WTC11 (cell line): ENCODE measurements at regions not wholly inside any gene's neighbourhood (a gene's known extent, or its start where the extent isn't known, plus 50 kb on each side); places are given as distances from the start of the nearest gene placed in this dataset.

Experiments used
- ATAC-seq: fragments of 200-7000 bp; cut with Tn5 transposase; 2 replicates; pipeline ENCODE4 v1.10.0; 2021; ENCODE audit warnings: mild to moderate bottlenecking, moderate library complexity
- CTCF ChIA-PET: fragments of 300-600 bp; sonication (Branson Sonifier 250); formaldehyde crosslinking; loops from one replicate; lab custom pipeline; 2021; ENCODE audit warnings: antibody characterized with exemption; lab: Charles Lee
- POLR2A ChIA-PET: fragments of 350-600 bp; sonication (Branson Sonifier 250); formaldehyde crosslinking; loops from one replicate; lab custom pipeline; 2021; ENCODE audit warnings: antibody characterized with exemption; lab: Charles Lee
- DNase-seq: peaks from one replicate; pipeline ENCODE4 v3.0.0; 2021; ENCODE audit warnings: low spot score
- H3K27ac Mint-ChIP-seq: 2 replicates; pipeline ENCODE4 v1.8.0; 2021; ENCODE audit warnings: mixed read lengths
- H3K27me3 Mint-ChIP-seq: 2 replicates; pipeline ENCODE4 v1.8.0; 2021; ENCODE audit warnings: low read depth, mild to moderate bottlenecking, moderate library complexity, mixed read lengths
- H3K36me3 Mint-ChIP-seq: 2 replicates; pipeline ENCODE4 v1.8.0; 2021; ENCODE audit warnings: mixed read lengths
- H3K4me1 Mint-ChIP-seq: 2 replicates; pipeline ENCODE4 v1.8.0; 2022; ENCODE audit warnings: mixed read lengths
- H3K4me3 Mint-ChIP-seq: 2 replicates; pipeline ENCODE4 v1.8.0; 2021; ENCODE audit warnings: mild to moderate bottlenecking, moderate library complexity, mixed read lengths
- H3K9me3 Mint-ChIP-seq: 2 replicates; pipeline ENCODE4 v1.8.0; 2021; ENCODE audit warnings: mixed read lengths
- AFF4 ChIP-seq: sonication (generic); formaldehyde crosslinking; IDR thresholded peaks from 2 replicates; pipeline ENCODE4 v1.8.1; 2023; ENCODE audit warnings: mild to moderate bottlenecking, missing genetic modification reagents, borderline replicate concordance
- CBFB ChIP-seq: sonication (generic); formaldehyde crosslinking; IDR thresholded peaks from 2 replicates; pipeline ENCODE4 v1.8.1; 2022; ENCODE audit warnings: mild to moderate bottlenecking, low read depth, missing genetic modification reagents
- FOXP1 ChIP-seq: sonication (generic); formaldehyde crosslinking; IDR thresholded peaks from 2 replicates; pipeline ENCODE4 v1.8.0; 2022; ENCODE audit warnings: missing genetic modification reagents, mild to moderate bottlenecking, moderate library complexity, borderline replicate concordance
- NFATC4 ChIP-seq: fragments of 250-450 bp; sonication (Bioruptor Pico); IDR thresholded peaks from 2 replicates; pipeline ENCODE4 v1.9.0; 2021; ENCODE audit warnings: mild to moderate bottlenecking
- NFE2L1 ChIP-seq: sonication (generic); formaldehyde crosslinking; IDR thresholded peaks from 2 replicates; pipeline ENCODE4 v1.8.1; 2023; ENCODE audit warnings: missing genetic modification reagents
- NFYB ChIP-seq: sonication (generic); formaldehyde crosslinking; conservative IDR thresholded peaks from 2 replicates; pipeline ENCODE4 v1.8.0; 2022; ENCODE audit warnings: low read depth, missing genetic modification reagents
- TEAD4 ChIP-seq: sonication (generic); formaldehyde crosslinking; IDR thresholded peaks from 2 replicates; pipeline ENCODE4 v1.8.0; 2022; ENCODE audit warnings: mild to moderate bottlenecking, missing genetic modification reagents
- ZNF317 ChIP-seq: sonication (generic); formaldehyde crosslinking; IDR thresholded peaks from 2 replicates; pipeline ENCODE4 v1.8.1; 2023; ENCODE audit warnings: low read depth, mild to moderate bottlenecking, moderate library complexity, missing genetic modification reagents, borderline replicate concordance
- ZNF423 ChIP-seq: fragments of 250-450 bp; sonication (Bioruptor Pico); IDR thresholded peaks from 2 replicates; pipeline ENCODE4 v2.1.2; 2022; ENCODE audit warnings: mild to moderate bottlenecking, moderate library complexity
- ZNF425 ChIP-seq: fragments of 250-450 bp; sonication (Bioruptor Pico); conservative IDR thresholded peaks from 2 replicates; pipeline ENCODE4 v1.9.0; 2021; ENCODE audit warnings: mild to moderate bottlenecking
- ZNF671 ChIP-seq: fragments of 250-450 bp; sonication (Bioruptor Pico); IDR thresholded peaks from 2 replicates; pipeline ENCODE4 v1.8.0; 2021; ENCODE audit warnings: mild to moderate bottlenecking
- TF ChIP-seq, protein P1 (sequence below): sonication (generic); formaldehyde crosslinking; IDR thresholded peaks from 2 replicates; pipeline ENCODE4 v1.8.0; 2022; ENCODE audit warnings: mild to moderate bottlenecking, missing genetic modification reagents
- TF ChIP-seq, protein P2 (sequence below): fragments of 250-450 bp; sonication (Bioruptor Pico); IDR thresholded peaks from 2 replicates; pipeline ENCODE4 v1.9.0; 2021; ENCODE audit warnings: mild to moderate bottlenecking
- TF ChIP-seq, protein P3 (sequence below): sonication (generic); formaldehyde crosslinking; IDR thresholded peaks from 2 replicates; pipeline ENCODE4 v1.8.1; 2023; ENCODE audit warnings: mild to moderate bottlenecking, missing genetic modification reagents
- TF ChIP-seq, protein P4 (sequence below): fragments of 200-600 bp; IDR thresholded peaks from 2 replicates; pipeline ENCODE4 v1.8.0; 2022; ENCODE audit warnings: antibody characterized with exemption
- TF ChIP-seq, protein P5 (sequence below): fragments of 250-450 bp; sonication (Bioruptor Pico); IDR thresholded peaks from 2 replicates; pipeline ENCODE4 v2.1.2; 2022; ENCODE audit warnings: mild to moderate bottlenecking, moderate library complexity
- TF ChIP-seq, protein P6 (sequence below): sonication (generic); formaldehyde crosslinking; IDR thresholded peaks from 2 replicates; pipeline ENCODE4 v1.8.0; 2022; ENCODE audit warnings: mild to moderate bottlenecking, missing genetic modification reagents

GRCh38 chr2:150159300-150159699 lies 328.2 kb downstream of the RND3 start (continued):
- TF ChIP-seq ZNF423 (no peak), ZNF425 (CRISPR knock-in tag) (no peak), NFYB (CRISPR knock-in tag) (no peak), ZNF671 (CRISPR knock-in tag) (no peak)
- TF ChIP-seq, protein P1, sequence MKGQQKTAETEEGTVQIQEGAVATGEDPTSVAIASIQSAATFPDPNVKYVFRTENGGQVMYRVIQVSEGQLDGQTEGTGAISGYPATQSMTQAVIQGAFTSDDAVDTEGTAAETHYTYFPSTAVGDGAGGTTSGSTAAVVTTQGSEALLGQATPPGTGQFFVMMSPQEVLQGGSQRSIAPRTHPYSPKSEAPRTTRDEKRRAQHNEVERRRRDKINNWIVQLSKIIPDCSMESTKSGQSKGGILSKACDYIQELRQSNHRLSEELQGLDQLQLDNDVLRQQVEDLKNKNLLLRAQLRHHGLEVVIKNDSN (CRISPR knock-in tag): no peak
- TF ChIP-seq, protein P2, sequence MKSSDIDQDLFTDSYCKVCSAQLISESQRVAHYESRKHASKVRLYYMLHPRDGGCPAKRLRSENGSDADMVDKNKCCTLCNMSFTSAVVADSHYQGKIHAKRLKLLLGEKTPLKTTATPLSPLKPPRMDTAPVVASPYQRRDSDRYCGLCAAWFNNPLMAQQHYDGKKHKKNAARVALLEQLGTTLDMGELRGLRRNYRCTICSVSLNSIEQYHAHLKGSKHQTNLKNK (CRISPR knock-in tag): no peak

DNA sequence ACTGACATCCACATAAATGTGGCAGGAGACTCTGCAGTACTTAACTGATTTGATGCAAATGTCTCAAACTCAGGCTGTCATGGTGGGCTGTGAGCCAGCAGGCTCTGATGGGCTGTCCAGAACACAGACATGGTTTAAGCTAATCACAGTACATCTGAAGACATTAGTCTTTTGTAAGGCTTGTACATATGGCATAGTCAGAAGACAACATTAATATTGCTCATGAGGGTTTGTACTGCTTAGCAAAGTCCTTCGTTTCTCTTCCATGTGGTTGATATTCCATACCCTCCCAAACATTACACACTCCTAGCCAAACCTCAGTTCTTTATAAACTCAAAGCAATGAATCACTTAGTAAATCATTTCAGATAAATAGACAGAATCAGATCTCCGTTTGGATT lies 330.6 kb downstream of the RND3 start:
- peaks cover 4% of the 10 kb centered on the region for H3K9me3 Mint-ChIP-seq
- no peak for ATAC-seq
- ChIA-PET POLR2A (no interaction called here), CTCF (interaction anchor here (0.6 kb wide), 1 partner anchor 45 kb away, joined by 5 read pairs; no protein-coding TSS in a partner anchor)
- no peaks in the 10 kb centered on the region for H3K27me3 Mint-ChIP-seq
- TF ChIP-seq TEAD4 (CRISPR knock-in tag) (no peak), CBFB (no peak), NFATC4 (no peak), FOXP1 (CRISPR knock-in tag) (no peak), NFE2L1 (CRISPR knock-in tag) (no peak), AFF4 (CRISPR knock-in tag) (no peak), ZNF317 (CRISPR knock-in tag) (no peak)
- TF ChIP-seq, protein P3, sequence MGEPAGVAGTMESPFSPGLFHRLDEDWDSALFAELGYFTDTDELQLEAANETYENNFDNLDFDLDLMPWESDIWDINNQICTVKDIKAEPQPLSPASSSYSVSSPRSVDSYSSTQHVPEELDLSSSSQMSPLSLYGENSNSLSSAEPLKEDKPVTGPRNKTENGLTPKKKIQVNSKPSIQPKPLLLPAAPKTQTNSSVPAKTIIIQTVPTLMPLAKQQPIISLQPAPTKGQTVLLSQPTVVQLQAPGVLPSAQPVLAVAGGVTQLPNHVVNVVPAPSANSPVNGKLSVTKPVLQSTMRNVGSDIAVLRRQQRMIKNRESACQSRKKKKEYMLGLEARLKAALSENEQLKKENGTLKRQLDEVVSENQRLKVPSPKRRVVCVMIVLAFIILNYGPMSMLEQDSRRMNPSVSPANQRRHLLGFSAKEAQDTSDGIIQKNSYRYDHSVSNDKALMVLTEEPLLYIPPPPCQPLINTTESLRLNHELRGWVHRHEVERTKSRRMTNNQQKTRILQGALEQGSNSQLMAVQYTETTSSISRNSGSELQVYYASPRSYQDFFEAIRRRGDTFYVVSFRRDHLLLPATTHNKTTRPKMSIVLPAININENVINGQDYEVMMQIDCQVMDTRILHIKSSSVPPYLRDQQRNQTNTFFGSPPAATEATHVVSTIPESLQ: no peak
- H3K4me1 Mint-ChIP-seq: 0 out of 2 replicates have a peak, but pooled peaks cover 2% of the 10 kb centered on the region
- H3K27ac Mint-ChIP-seq: no peak overlapping the region
- DNase-seq: no peak
- no peak overlapping the region for H3K4me3 Mint-ChIP-seq
- H3K36me3 Mint-ChIP-seq: 0 out of 2 replicates have a peak, but pooled peaks cover 3% of the 10 kb centered on the region

DNA sequence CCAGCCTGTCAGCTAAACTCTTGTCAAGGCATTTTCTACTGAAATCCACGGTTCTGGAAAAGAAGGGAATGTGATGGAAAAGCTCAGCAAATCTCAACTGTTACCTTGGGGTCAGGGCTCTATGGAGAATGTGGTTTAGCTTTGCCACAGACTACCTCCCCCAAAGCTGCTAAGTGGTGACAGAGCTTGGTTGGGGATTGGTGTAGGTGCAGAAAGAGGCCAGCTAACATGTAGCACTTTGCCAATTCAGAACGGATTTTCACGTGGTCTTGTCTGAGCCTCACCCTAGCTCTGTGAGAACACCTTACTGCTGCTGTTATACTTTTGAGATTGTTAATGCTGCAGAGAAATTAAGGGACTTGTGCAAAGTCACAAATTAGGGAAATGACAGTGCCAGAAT lies 331.1 kb downstream of the RND3 start:
- H3K4me3 Mint-ChIP-seq: no peak overlapping the region
- H3K4me1 Mint-ChIP-seq: 0 out of 2 replicates have a peak, but pooled peaks cover 2% of the 10 kb centered on the region
- H3K36me3 Mint-ChIP-seq: 0 out of 2 replicates have a peak, but pooled peaks cover 3% of the 10 kb centered on the region
- peaks cover 4% of the 10 kb centered on the region for H3K9me3 Mint-ChIP-seq
- ATAC-seq (no peak), DNase-seq (no peak)
- ChIA-PET POLR2A (no interaction called here), CTCF (no interaction called here)
- H3K27me3 Mint-ChIP-seq: no peaks in the 10 kb centered on the region
- no peak overlapping the region for H3K27ac Mint-ChIP-seq
- TF ChIP-seq, protein P4, sequence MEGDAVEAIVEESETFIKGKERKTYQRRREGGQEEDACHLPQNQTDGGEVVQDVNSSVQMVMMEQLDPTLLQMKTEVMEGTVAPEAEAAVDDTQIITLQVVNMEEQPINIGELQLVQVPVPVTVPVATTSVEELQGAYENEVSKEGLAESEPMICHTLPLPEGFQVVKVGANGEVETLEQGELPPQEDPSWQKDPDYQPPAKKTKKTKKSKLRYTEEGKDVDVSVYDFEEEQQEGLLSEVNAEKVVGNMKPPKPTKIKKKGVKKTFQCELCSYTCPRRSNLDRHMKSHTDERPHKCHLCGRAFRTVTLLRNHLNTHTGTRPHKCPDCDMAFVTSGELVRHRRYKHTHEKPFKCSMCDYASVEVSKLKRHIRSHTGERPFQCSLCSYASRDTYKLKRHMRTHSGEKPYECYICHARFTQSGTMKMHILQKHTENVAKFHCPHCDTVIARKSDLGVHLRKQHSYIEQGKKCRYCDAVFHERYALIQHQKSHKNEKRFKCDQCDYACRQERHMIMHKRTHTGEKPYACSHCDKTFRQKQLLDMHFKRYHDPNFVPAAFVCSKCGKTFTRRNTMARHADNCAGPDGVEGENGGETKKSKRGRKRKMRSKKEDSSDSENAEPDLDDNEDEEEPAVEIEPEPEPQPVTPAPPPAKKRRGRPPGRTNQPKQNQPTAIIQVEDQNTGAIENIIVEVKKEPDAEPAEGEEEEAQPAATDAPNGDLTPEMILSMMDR: no peak
- TF ChIP-seq, protein P5, sequence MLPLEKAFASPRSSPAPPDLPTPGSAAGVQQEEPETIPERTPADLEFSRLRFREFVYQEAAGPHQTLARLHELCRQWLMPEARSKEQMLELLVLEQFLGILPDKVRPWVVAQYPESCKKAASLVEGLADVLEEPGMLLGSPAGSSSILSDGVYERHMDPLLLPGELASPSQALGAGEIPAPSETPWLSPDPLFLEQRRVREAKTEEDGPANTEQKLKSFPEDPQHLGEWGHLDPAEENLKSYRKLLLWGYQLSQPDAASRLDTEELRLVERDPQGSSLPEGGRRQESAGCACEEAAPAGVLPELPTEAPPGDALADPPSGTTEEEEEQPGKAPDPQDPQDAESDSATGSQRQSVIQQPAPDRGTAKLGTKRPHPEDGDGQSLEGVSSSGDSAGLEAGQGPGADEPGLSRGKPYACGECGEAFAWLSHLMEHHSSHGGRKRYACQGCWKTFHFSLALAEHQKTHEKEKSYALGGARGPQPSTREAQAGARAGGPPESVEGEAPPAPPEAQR (CRISPR knock-in tag): no peak
- TF ChIP-seq, protein P6, sequence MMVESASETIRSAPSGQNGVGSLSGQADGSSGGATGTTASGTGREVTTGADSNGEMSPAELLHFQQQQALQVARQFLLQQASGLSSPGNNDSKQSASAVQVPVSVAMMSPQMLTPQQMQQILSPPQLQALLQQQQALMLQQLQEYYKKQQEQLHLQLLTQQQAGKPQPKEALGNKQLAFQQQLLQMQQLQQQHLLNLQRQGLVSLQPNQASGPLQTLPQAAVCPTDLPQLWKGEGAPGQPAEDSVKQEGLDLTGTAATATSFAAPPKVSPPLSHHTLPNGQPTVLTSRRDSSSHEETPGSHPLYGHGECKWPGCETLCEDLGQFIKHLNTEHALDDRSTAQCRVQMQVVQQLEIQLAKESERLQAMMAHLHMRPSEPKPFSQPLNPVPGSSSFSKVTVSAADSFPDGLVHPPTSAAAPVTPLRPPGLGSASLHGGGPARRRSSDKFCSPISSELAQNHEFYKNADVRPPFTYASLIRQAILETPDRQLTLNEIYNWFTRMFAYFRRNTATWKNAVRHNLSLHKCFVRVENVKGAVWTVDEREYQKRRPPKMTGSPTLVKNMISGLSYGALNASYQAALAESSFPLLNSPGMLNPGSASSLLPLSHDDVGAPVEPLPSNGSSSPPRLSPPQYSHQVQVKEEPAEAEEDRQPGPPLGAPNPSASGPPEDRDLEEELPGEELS: no peak
